Breast epithelium (tissue), 4 donors: ENCODE measurements at regions not wholly inside any gene's neighbourhood (a gene's known extent, or its start where the extent isn't known, plus 50 kb on each side); places are given as distances from the start of the nearest gene placed in this dataset.

Experiments
- DNase-seq, 2 donors: peaks; one replicate each; pipeline ENCODE4 v3.0.0-alpha.2; 2019; ENCODE audit warnings: low spot score in 2 of 2
- H3K27ac ChIP-seq, 2 donors: fragments of 200-600 bp; sonication (generic) in 1 of 2; one replicate each; pipeline ENCODE4 v1.5.1; 2016 to 2019; ENCODE audit warnings: mild to moderate bottlenecking in 1 of 2
- H3K27me3 ChIP-seq, 2 donors: fragments of 200-600 bp; sonication (generic) in 1 of 2; one replicate each; pipeline versions ENCODE4 v1.5.1 to v1.6.0; 2017 to 2019; ENCODE audit warnings: control low read depth in 1 of 2, mild to moderate bottlenecking in 1 of 2
- H3K36me3 ChIP-seq: fragments of 200-600 bp; one replicate; pipeline ENCODE4 v1.5.1; 2019
- H3K4me1 ChIP-seq, 2 donors: fragments of 200-600 bp; sonication (generic); one replicate each; pipeline ENCODE4 v1.5.1; 2016 to 2019; ENCODE audit warnings: control low read depth in 1 of 2
- H3K4me3 ChIP-seq, 3 donors: fragments of 200-600 bp; sonication (generic); 1 replicate in 2 of 3; 2 replicates in 1 of 3; pipeline ENCODE4 v1.5.1; 2016 to 2019; ENCODE audit warnings: mild to moderate bottlenecking in 3 of 3, moderate library complexity in 2 of 3
- H3K9me3 ChIP-seq, 2 donors: fragments of 200-600 bp; sonication (generic) in 1 of 2; one replicate each; pipeline ENCODE4 v1.5.1; 2016 to 2019; ENCODE audit warnings: control low read depth in 1 of 2
- CTCF ChIP-seq, 3 donors: fragments of 450-650 bp; IDR thresholded peaks; one replicate each; pipeline ENCODE4 v1.5.1; 2016 to 2017; ENCODE audit warnings: antibody characterized with exemption in 3 of 3, mild to moderate bottlenecking in 3 of 3, moderate library complexity in 3 of 3
- POLR2A ChIP-seq: fragments of 450-650 bp; IDR thresholded peaks from one replicate; pipeline ENCODE4 v1.6.1; 2016; ENCODE audit warnings: antibody characterized with exemption, mild to moderate bottlenecking, moderate library complexity
- POLR2AphosphoS5 ChIP-seq, 3 donors: sonication (generic); formaldehyde crosslinking; IDR thresholded peaks; one replicate each; pipeline ENCODE4 v1.6.1; 2017; ENCODE audit warnings: antibody characterized with exemption in 3 of 3
- intact Hi-C: fragments of 100-400 bp; cut with DNase I; formaldehyde crosslinking; loops from one replicate; pipeline ENCODE4 v1.15.1; 2023; ENCODE audit warnings: low total_unique reads

- no peak for DNase-seq
- Histone ChIP-seq H3K27me3 (no peaks in the 10 kb centered on the region), H3K27ac (no peak overlapping the region), H3K36me3 (no peaks in the 10 kb centered on the region), H3K4me3 (no peak overlapping the region), H3K9me3 (no peaks in the 10 kb centered on the region), H3K4me1 (no peaks in the 10 kb centered on the region)
- intact Hi-C loops, result no loop called here
- TF ChIP-seq POLR2A, result no peak
- no peak for TF ChIP-seq POLR2AphosphoS5 (IDR thresholded peaks at IDR 0.05)
- no peak for TF ChIP-seq CTCF (IDR thresholded peaks at IDR 0.05)
Observed at GRCh38 chr12:43098071-43098470, 453.9 kb downstream of the ADAMTS20 start.

GRCh38 chr12:43097471-43097870 lies 454.5 kb downstream of the ADAMTS20 start:
- no peak overlapping the region for H3K27ac ChIP-seq
- no peak for DNase-seq
- H3K27me3 ChIP-seq, result no peaks in the 10 kb centered on the region
- TF ChIP-seq POLR2AphosphoS5 (IDR thresholded peaks at IDR 0.05) (no peak), POLR2A (no peak), CTCF (IDR thresholded peaks at IDR 0.05) (no peak)
- H3K36me3 ChIP-seq, result no peaks in the 10 kb centered on the region
- H3K9me3 ChIP-seq, result no peaks in the 10 kb centered on the region
- no peak overlapping the region for H3K4me3 ChIP-seq
- intact Hi-C loops, result no loop called here
- no peaks in the 10 kb centered on the region for H3K4me1 ChIP-seq

DNA sequence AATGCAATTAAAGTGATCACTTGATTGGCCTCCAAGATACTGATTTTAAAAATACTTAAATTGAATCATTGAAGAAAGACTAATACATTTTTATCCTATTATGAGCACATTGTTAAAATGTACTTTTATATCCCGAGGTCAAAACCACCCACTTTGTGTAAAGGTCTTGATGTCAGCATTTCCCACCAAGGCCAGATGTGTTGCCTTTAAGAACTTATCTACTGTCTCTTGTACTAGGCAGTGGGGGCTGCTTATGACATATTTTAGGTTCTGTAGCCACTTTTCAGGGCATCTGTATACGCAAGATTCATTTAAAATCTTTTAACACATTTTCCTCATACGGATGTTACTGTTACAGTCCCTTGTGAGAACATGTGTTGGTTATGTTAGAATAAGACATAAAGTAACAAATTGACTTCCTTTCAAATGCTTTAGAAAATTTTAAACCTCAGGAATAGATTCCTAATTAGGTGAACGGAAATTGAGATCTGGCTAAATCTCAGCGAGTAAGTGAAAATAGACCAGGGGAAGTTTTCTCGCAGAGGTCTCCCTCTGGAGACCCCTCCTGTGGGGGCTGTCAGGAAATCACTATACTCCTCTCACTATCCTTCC lies 456.2 kb downstream of the ADAMTS20 start:
- no peak for DNase-seq
- no peak for TF ChIP-seq POLR2A
- TF ChIP-seq POLR2AphosphoS5 (IDR thresholded peaks at IDR 0.05), result no peak
- TF ChIP-seq CTCF (IDR thresholded peaks at IDR 0.05), result no peak
- H3K27ac ChIP-seq, result no peak overlapping the region
- no peak overlapping the region for H3K4me3 ChIP-seq
- no peaks in the 10 kb centered on the region for H3K9me3 ChIP-seq
- H3K36me3 ChIP-seq, result no peaks in the 10 kb centered on the region
- no peaks in the 10 kb centered on the region for H3K4me1 ChIP-seq
- H3K27me3 ChIP-seq, result no peaks in the 10 kb centered on the region
- intact Hi-C loops, result no loop called here

DNA sequence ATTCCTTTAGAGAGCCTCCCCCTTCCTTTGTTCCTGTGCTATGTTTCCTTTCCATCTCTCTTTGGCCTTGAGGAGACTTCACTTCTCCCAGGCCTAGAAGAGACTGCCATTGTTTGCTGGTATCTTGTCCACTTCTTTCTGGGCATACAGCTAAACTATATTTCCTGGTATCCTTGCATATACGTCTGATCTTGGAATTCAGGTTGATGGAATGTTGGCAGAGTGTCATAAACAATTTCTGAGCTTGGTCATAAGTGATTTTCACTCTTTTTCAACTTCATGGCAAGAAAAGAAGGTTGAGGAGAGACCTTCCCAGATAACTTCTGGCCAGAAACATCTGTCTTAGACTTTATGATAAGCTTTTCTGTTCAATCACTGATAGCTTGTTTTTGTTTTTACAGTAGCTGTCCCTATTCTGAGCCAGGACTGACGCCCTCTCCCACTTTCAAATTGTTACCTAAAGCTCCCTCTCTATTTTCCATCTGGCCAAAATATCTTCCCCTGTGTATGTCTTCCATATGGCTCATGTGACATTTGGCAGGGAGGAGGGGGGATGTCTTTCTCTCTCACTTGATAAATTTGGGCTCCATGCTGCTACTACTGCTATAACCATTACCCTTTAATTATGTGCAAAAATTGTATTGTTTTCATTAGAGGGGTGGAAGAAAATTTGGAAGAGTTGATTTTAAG lies 457.0 kb downstream of the ADAMTS20 start:
- Histone ChIP-seq H3K9me3 (no peaks in the 10 kb centered on the region), H3K4me1 (no peaks in the 10 kb centered on the region), H3K4me3 (no peak overlapping the region), H3K36me3 (no peaks in the 10 kb centered on the region), H3K27ac (no peak overlapping the region), H3K27me3 (no peaks in the 10 kb centered on the region)
- no peak for DNase-seq
- TF ChIP-seq POLR2A (no peak), POLR2AphosphoS5 (IDR thresholded peaks at IDR 0.05) (no peak), CTCF (IDR thresholded peaks at IDR 0.05) (no peak)
- intact Hi-C loops, result no loop called here

GRCh38 chr12:43090981-43091380 lies 461.0 kb downstream of the ADAMTS20 start:
- Histone ChIP-seq H3K27ac (no peak overlapping the region), H3K4me3 (no peak overlapping the region), H3K27me3 (no peaks in the 10 kb centered on the region), H3K36me3 (no peaks in the 10 kb centered on the region), H3K9me3 (no peaks in the 10 kb centered on the region), H3K4me1 (no peaks in the 10 kb centered on the region)
- intact Hi-C loops, result no loop called here
- TF ChIP-seq POLR2A (no peak), POLR2AphosphoS5 (IDR thresholded peaks at IDR 0.05) (no peak), CTCF (IDR thresholded peaks at IDR 0.05) (no peak)
- DNase-seq, result no peak
